KMS-11 (cell line): ENCODE measurements at regions not wholly inside any gene's neighbourhood (a gene's known extent, or its start where the extent isn't known, plus 50 kb on each side); places are given as distances from the start of the nearest gene placed in this dataset.

Experiments
- H2AFZ ChIP-seq: fragments of 200-600 bp; sonication (generic); 2 replicates; pipeline ENCODE4 v1.6.1; 2016; ENCODE audit warnings: antibody characterized with exemption, mixed run types, low read depth
- H3K27ac ChIP-seq: fragments of 200-600 bp; sonication (generic); 2 replicates; pipeline ENCODE4 v1.6.1; 2016; ENCODE audit warnings: mild to moderate bottlenecking, mixed run types
- H3K27me3 ChIP-seq: fragments of 200-600 bp; sonication (generic); 2 replicates; pipeline ENCODE4 v1.6.1; 2017; ENCODE audit warnings: mild to moderate bottlenecking, low read depth, mixed run types, moderate library complexity; ENCODE audit not compliant: insufficient read depth
- H3K36me3 ChIP-seq: fragments of 200-600 bp; sonication (generic); 2 replicates; pipeline ENCODE4 v1.6.1; 2017; ENCODE audit warnings: mild to moderate bottlenecking, mixed run types; ENCODE audit not compliant: insufficient read depth
- H3K4me1 ChIP-seq: fragments of 200-600 bp; sonication (generic); 2 replicates; pipeline ENCODE4 v1.6.1; 2016; ENCODE audit warnings: mild to moderate bottlenecking, low read depth, mixed run types; ENCODE audit not compliant: poor library complexity, severe bottlenecking
- H3K4me2 ChIP-seq: fragments of 200-600 bp; sonication (generic); 2 replicates; pipeline ENCODE4 v1.7.0; 2016; ENCODE audit warnings: mild to moderate bottlenecking, mixed run types
- H3K4me3 ChIP-seq: fragments of 200-600 bp; sonication (generic); IDR thresholded peaks from 2 replicates; pipeline ENCODE4 v1.6.1; 2017; ENCODE audit warnings: low read depth, low read length, mixed read lengths; ENCODE audit not compliant: insufficient read depth
- H3K79me2 ChIP-seq: fragments of 200-600 bp; sonication (generic); 2 replicates; pipeline ENCODE4 v1.6.1; 2016; ENCODE audit warnings: low read depth, mixed run types; ENCODE audit not compliant: insufficient read depth
- H3K9ac ChIP-seq: fragments of 200-600 bp; sonication (generic); 2 replicates; pipeline ENCODE4 v1.6.1; 2016; ENCODE audit warnings: mild to moderate bottlenecking, mixed run types
- H4K20me1 ChIP-seq: fragments of 200-600 bp; sonication (generic); 2 replicates; pipeline ENCODE4 v1.6.1; 2016; ENCODE audit warnings: mild to moderate bottlenecking, mixed run types; ENCODE audit not compliant: insufficient read depth
- TF ChIP-seq, protein P1 (sequence below): fragments of 200-600 bp; sonication (generic); conservative IDR thresholded peaks from 2 replicates; pipeline ENCODE4 v1.6.1; 2017; ENCODE audit warnings: low read depth, mild to moderate bottlenecking, antibody characterized with exemption, low read length, moderate library complexity, mixed read lengths

DNA sequence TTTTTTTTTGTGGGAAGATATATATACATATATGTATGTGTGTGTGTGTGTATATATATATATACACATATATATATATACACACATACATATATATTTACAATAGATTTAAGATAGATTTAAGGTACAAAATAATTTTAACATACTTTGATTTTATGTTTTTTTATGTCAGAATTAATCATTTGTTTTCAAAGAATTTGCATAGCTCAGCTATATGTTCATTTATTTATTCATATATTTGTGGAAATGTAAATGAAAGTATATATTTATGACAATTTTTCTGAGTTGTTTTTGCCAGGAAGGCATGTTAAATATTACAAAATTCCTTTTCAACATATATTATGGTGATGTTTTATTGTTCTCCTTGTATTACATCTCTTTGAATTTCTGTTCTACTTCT is 887.4 kb upstream of the NOVA1 start:
- Histone ChIP-seq H2AFZ (no peak overlapping the region), H3K9ac (no peak overlapping the region), H4K20me1 (no peaks in the 10 kb centered on the region), H3K27ac (no peak overlapping the region), H3K4me1 (no peaks in the 10 kb centered on the region), H3K36me3 (no peaks in the 10 kb centered on the region), H3K4me3 (no peak overlapping the region), H3K27me3 (no peaks in the 10 kb centered on the region), H3K79me2 (no peaks in the 10 kb centered on the region), H3K4me2 (no peak overlapping the region)
- TF ChIP-seq, protein P1, sequence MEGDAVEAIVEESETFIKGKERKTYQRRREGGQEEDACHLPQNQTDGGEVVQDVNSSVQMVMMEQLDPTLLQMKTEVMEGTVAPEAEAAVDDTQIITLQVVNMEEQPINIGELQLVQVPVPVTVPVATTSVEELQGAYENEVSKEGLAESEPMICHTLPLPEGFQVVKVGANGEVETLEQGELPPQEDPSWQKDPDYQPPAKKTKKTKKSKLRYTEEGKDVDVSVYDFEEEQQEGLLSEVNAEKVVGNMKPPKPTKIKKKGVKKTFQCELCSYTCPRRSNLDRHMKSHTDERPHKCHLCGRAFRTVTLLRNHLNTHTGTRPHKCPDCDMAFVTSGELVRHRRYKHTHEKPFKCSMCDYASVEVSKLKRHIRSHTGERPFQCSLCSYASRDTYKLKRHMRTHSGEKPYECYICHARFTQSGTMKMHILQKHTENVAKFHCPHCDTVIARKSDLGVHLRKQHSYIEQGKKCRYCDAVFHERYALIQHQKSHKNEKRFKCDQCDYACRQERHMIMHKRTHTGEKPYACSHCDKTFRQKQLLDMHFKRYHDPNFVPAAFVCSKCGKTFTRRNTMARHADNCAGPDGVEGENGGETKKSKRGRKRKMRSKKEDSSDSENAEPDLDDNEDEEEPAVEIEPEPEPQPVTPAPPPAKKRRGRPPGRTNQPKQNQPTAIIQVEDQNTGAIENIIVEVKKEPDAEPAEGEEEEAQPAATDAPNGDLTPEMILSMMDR: no peak

DNA sequence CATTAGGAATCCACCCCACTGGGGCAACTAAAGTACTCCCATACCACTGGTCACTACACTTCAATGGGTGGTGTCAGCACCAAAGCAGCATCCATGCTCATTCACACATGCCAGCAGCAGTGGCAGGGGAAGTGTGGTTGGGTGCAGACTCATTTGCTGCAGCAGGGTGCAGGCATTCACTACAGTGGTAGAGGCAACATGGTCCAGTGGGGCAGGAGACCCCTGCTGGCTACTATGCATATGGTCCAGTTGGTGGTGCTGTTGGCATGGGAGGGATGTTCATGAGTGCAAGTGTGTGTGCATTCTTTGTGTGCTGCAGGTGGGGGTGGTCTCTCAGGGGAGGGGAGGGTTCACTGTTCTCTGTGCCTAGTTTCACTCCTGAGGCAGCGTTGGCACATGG is 908.4 kb upstream of the NOVA1 start:
- Histone ChIP-seq H3K9ac (no peak overlapping the region), H3K4me1 (no peaks in the 10 kb centered on the region), H3K27me3 (no peaks in the 10 kb centered on the region), H3K4me3 (no peak overlapping the region), H2AFZ (no peak overlapping the region), H3K27ac (no peak overlapping the region), H3K4me2 (no peak overlapping the region), H3K79me2 (no peaks in the 10 kb centered on the region), H4K20me1 (no peaks in the 10 kb centered on the region), H3K36me3 (no peaks in the 10 kb centered on the region)
- TF ChIP-seq, protein P1: no peak

DNA sequence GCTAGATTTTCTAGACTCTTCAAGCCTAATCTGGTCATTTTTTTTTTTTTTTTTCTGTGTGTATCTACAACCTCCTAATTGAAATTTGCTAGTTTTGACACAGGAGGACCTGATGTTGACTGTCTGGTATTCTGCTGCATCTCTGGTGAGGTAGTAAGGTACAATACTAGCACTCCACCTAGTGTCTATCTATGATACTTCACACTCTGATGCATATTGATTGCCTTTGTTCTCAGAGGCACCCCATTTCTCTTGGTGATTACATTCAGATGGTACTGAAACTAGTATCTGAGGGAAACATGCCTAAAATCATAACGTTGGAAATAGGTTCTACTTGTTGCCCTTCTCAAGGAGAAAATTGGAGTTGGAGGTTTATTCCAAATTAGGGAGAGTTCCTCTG is 930.5 kb upstream of the NOVA1 start:
- no peak overlapping the region for H3K27ac ChIP-seq

GRCh38 chr14:27536748-27537147 is 938.9 kb upstream of the NOVA1 start:
- H3K27me3 ChIP-seq: no peaks in the 10 kb centered on the region
- H3K79me2 ChIP-seq: no peaks in the 10 kb centered on the region
- TF ChIP-seq, protein P1: no peak

More for the DNA sequence above, 930.5 kb upstream of the NOVA1 start:
- Histone ChIP-seq H3K4me2 (no peak overlapping the region), H3K36me3 (no peaks in the 10 kb centered on the region), H3K4me3 (no peak overlapping the region), H3K79me2 (no peaks in the 10 kb centered on the region), H2AFZ (no peak overlapping the region), H3K27me3 (no peaks in the 10 kb centered on the region), H4K20me1 (no peaks in the 10 kb centered on the region), H3K4me1 (no peaks in the 10 kb centered on the region), H3K9ac (no peak overlapping the region)
- TF ChIP-seq, protein P1: peak; percentile 56

More at GRCh38 chr14:27536748-27537147, 938.9 kb upstream of the NOVA1 start:
- Histone ChIP-seq H2AFZ (no peak overlapping the region), H4K20me1 (no peaks in the 10 kb centered on the region), H3K27ac (no peak overlapping the region), H3K4me2 (no peak overlapping the region), H3K9ac (no peak overlapping the region), H3K4me3 (no peak overlapping the region), H3K36me3 (no peaks in the 10 kb centered on the region), H3K4me1 (no peaks in the 10 kb centered on the region)
